H1 (cell line): ENCODE measurements at regions not wholly inside any gene's neighbourhood (a gene's known extent, or its start where the extent isn't known, plus 50 kb on each side); places are given as distances from the start of the nearest gene placed in this dataset.

Experiments used
- CTCF ChIA-PET: fragments of 300-600 bp; sonication (Branson Sonifier 250); formaldehyde crosslinking; loops from one replicate; lab custom pipeline; 2021; ENCODE audit not compliant: partially characterized antibody; lab: Charles Lee
- POLR2A ChIA-PET: fragments of 300-600 bp; sonication (Branson Sonifier 250); formaldehyde crosslinking; loops from one replicate; lab custom pipeline; 2021; ENCODE audit warnings: inconsistent platforms; ENCODE audit not compliant: partially characterized antibody; lab: Charles Lee
- DNase-seq, 2 experiments: peaks; one replicate each; pipeline versions ENCODE4 v3.0.0 to v3.0.0-alpha.2; 2010 to 2022; ENCODE audit warnings: low spot score in 2 of 2, low read depth in 1 of 2, mixed read lengths in 1 of 2
- FAIRE-seq: peaks from 2 replicates; lab custom pipeline; 2011; peaks lifted over from hg19 to GRCh38; lab: Jason Lieb, UNC
- H2AFZ ChIP-seq: 2 replicates; pipeline ENCODE4 v1.8.1; 2012; ENCODE audit warnings: low read length, inconsistent platforms
- H2AK5ac ChIP-seq: 2 replicates; pipeline ENCODE4 v1.6.1; 2013; ENCODE audit warnings: low read depth, low read length
- H2BK120ac ChIP-seq: replicated peaks from 2 replicates; pipeline ENCODE3; 2013; ENCODE audit warnings: low read depth, low read length, inconsistent platforms
- H2BK12ac ChIP-seq: 2 replicates; pipeline ENCODE4 v1.6.1; 2013; ENCODE audit warnings: low read depth, low read length
- H2BK15ac ChIP-seq: 2 replicates; pipeline ENCODE4 v1.6.1; 2013; ENCODE audit warnings: low read length
- H2BK20ac ChIP-seq: 2 replicates; pipeline ENCODE4 v1.6.1; 2013; ENCODE audit warnings: low read length
- H2BK5ac ChIP-seq: 2 replicates; pipeline ENCODE4 v1.6.1; 2013; ENCODE audit warnings: low read depth, low read length
- H3K14ac ChIP-seq: 2 replicates; pipeline ENCODE4 v1.6.1; 2013; ENCODE audit warnings: inconsistent platforms; ENCODE audit not compliant: insufficient read length
- H3K18ac ChIP-seq: 2 replicates; pipeline ENCODE4 v1.6.1; 2013; ENCODE audit warnings: low read length; ENCODE audit errors: extremely low read depth
- H3K23ac ChIP-seq: 2 replicates; pipeline ENCODE4 v1.6.1; 2013; ENCODE audit warnings: inconsistent platforms; ENCODE audit not compliant: insufficient read length
- H3K23me2 ChIP-seq: 2 replicates; pipeline ENCODE4 v1.6.1; 2013; ENCODE audit warnings: low read depth, low read length
- H3K27ac ChIP-seq: 2 replicates; pipeline ENCODE4 v1.6.1; 2011; ENCODE audit warnings: low read depth, low read length, inconsistent platforms
- H3K27me3 ChIP-seq, 4 experiments: replicated peaks in 1 of 4; 1 replicate in 1 of 4; 2 replicates in 3 of 4; pipeline versions ENCODE4 v1.6.1 to v1.8.1; 2011 to 2013; ENCODE audit warnings: low read length in 3 of 4, mild to moderate bottlenecking in 3 of 4, inconsistent platforms in 2 of 4, mixed read lengths in 2 of 4, moderate library complexity in 1 of 4; ENCODE audit not compliant: control insufficient read depth in 3 of 4, insufficient read depth in 3 of 4; ENCODE audit errors: extremely low read depth in 1 of 4
- H3K36me3 ChIP-seq, 4 experiments: 2 replicates each; pipeline versions ENCODE4 v1.6.1 to v1.8.1; 2011 to 2013; ENCODE audit warnings: mild to moderate bottlenecking in 4 of 4, low read length in 3 of 4, moderate library complexity in 2 of 4, control low read depth in 1 of 4, inconsistent platforms in 1 of 4; ENCODE audit not compliant: insufficient read depth in 4 of 4, control insufficient read depth in 2 of 4
- H3K4ac ChIP-seq: replicated peaks from 2 replicates; pipeline ENCODE3; 2013; ENCODE audit warnings: low read length, low read depth, mixed read lengths, inconsistent platforms; ENCODE audit not compliant: insufficient read length
- H3K4me1 ChIP-seq, 4 experiments: replicated peaks in 1 of 4; 1 replicate in 1 of 4; 2 replicates in 3 of 4; pipeline versions ENCODE4 v1.6.1 to v1.8.1; 2011 to 2013; ENCODE audit warnings: low read length in 3 of 4, inconsistent platforms in 2 of 4, mixed read lengths in 1 of 4; ENCODE audit not compliant: insufficient read depth in 4 of 4, control insufficient read depth in 3 of 4
- H3K4me2 ChIP-seq, 2 experiments: 2 replicates each; pipeline versions ENCODE4 v1.6.1 to v1.8.1; 2011 to 2013; ENCODE audit warnings: low read depth in 2 of 2, low read length in 2 of 2, control low read depth in 1 of 2, inconsistent platforms in 1 of 2, mild to moderate bottlenecking in 1 of 2; ENCODE audit not compliant: insufficient read depth in 1 of 2
- H3K4me3 ChIP-seq, 4 experiments: fragments of 200-600, 300-600 bp in 1 of 4; sonication (generic), shearing (Covaris generic), sonication (Bioruptor Twin) in 1 of 4; 2 replicates each; pipeline versions ENCODE4 v1.5.1 to v1.8.1; 2011 to 2016; ENCODE audit warnings: low read length in 4 of 4, low read depth in 3 of 4, control low read depth in 2 of 4, inconsistent platforms in 2 of 4, mild to moderate bottlenecking in 2 of 4, mixed read lengths in 1 of 4, moderate library complexity in 1 of 4; ENCODE audit not compliant: insufficient read depth in 2 of 4; ENCODE audit errors: extremely low read depth in 1 of 4
- H3K56ac ChIP-seq: replicated peaks from 2 replicates; pipeline ENCODE3; 2013; ENCODE audit warnings: low read depth, mild to moderate bottlenecking, mixed read lengths, low read length, inconsistent platforms; ENCODE audit not compliant: insufficient read length
- H3K79me1 ChIP-seq: 2 replicates; pipeline ENCODE4 v1.6.1; 2013; ENCODE audit warnings: low read depth, low read length, control low read depth
- H3K79me2 ChIP-seq, 2 experiments: 2 replicates each; pipeline versions ENCODE4 v1.6.1 to v1.8.1; 2012 to 2013; ENCODE audit warnings: low read length in 2 of 2, mild to moderate bottlenecking in 2 of 2, inconsistent platforms in 1 of 2; ENCODE audit not compliant: insufficient read depth in 2 of 2, control insufficient read depth in 1 of 2
- H3K9ac ChIP-seq, 4 experiments: replicated peaks in 1 of 4; 1 replicate in 1 of 4; 2 replicates in 3 of 4; pipeline versions ENCODE4 v1.6.1 to v1.8.1; 2011 to 2013; ENCODE audit warnings: low read depth in 3 of 4, low read length in 3 of 4, control low read depth in 2 of 4, mild to moderate bottlenecking in 2 of 4, moderate library complexity in 2 of 4, inconsistent platforms in 1 of 4; ENCODE audit errors: extremely low read depth in 1 of 4
- H3K9me3 ChIP-seq, 2 experiments: 2 replicates each; pipeline versions ENCODE4 v1.6.1 to v1.8.1; 2012 to 2013; ENCODE audit warnings: mild to moderate bottlenecking in 2 of 2, moderate library complexity in 2 of 2, control low read depth in 1 of 2, inconsistent platforms in 1 of 2, low read depth in 1 of 2, low read length in 1 of 2, mixed read lengths in 1 of 2; ENCODE audit not compliant: insufficient read depth in 2 of 2
- H4K20me1 ChIP-seq, 2 experiments: replicated peaks in 1 of 2; 2 replicates each; pipeline versions ENCODE3 to v1.8.1; 2011 to 2013; ENCODE audit warnings: inconsistent platforms in 2 of 2, low read length in 2 of 2, mild to moderate bottlenecking in 1 of 2; ENCODE audit not compliant: insufficient read depth in 2 of 2, control insufficient read depth in 1 of 2
- H4K5ac ChIP-seq: 2 replicates; pipeline ENCODE4 v1.6.1; 2013; ENCODE audit warnings: low read length, low read depth, mixed read lengths, inconsistent platforms; ENCODE audit not compliant: insufficient read length
- H4K8ac ChIP-seq: 2 replicates; pipeline ENCODE4 v1.8.0; 2013; ENCODE audit warnings: mild to moderate bottlenecking, moderate library complexity, low read length, inconsistent platforms; ENCODE audit not compliant: insufficient read depth; ENCODE audit errors: extremely low read depth
- H4K91ac ChIP-seq: replicated peaks from 2 replicates; pipeline ENCODE3; 2013; ENCODE audit warnings: low read length, mixed read lengths, inconsistent platforms; ENCODE audit not compliant: insufficient read length
- CTBP2 ChIP-seq: IDR thresholded peaks from 2 replicates; pipeline ENCODE4 v1.7.0; 2011; ENCODE audit warnings: borderline replicate concordance, mild to moderate bottlenecking, moderate library complexity, mixed read lengths, low read length; ENCODE audit not compliant: insufficient read depth, insufficient read length
- CTCF ChIP-seq, 3 experiments: IDR thresholded peaks; 1 replicate in 2 of 3; 2 replicates in 1 of 3; pipeline versions ENCODE4 v1.5.1 to v1.6.1; 2011; ENCODE audit warnings: low read length in 3 of 3, mild to moderate bottlenecking in 3 of 3, inconsistent platforms in 2 of 3, low read depth in 1 of 3, moderate library complexity in 1 of 3; ENCODE audit not compliant: insufficient read depth in 1 of 3; ENCODE audit errors: control extremely low read depth in 1 of 3
- EGR1 ChIP-seq: IDR thresholded peaks from 2 replicates; pipeline ENCODE4 v1.6.1; 2011; ENCODE audit warnings: low read depth, low read length, borderline replicate concordance
- HDAC2 ChIP-seq, 2 experiments: fragments of 300-600 bp in 1 of 2; sonication (generic) in 1 of 2; IDR thresholded peaks; 2 replicates each; pipeline ENCODE4 v1.6.1; 2011 to 2012; ENCODE audit warnings: low read depth in 2 of 2, low read length in 2 of 2, mild to moderate bottlenecking in 2 of 2, moderate library complexity in 2 of 2, borderline replicate concordance in 1 of 2, inconsistent platforms in 1 of 2
- TEAD4 ChIP-seq: IDR thresholded peaks from 2 replicates; pipeline ENCODE4 v1.6.1; 2012; ENCODE audit warnings: low read depth, low read length, inconsistent platforms, mixed read lengths

- H2BK12ac ChIP-seq: no peak overlapping the region
- no peaks in the 10 kb centered on the region for H3K23me2 ChIP-seq
- H3K4me1 ChIP-seq: no peaks in the 10 kb centered on the region
- H3K18ac ChIP-seq: no peak overlapping the region
- no peak overlapping the region for H2BK120ac ChIP-seq
- H3K4me2 ChIP-seq: no peak overlapping the region
- H3K23ac ChIP-seq: no peak overlapping the region
- no peaks in the 10 kb centered on the region for H3K79me1 ChIP-seq
- no peaks in the 10 kb centered on the region for H3K9me3 ChIP-seq
- no peak overlapping the region for H2AK5ac ChIP-seq
- H3K9ac ChIP-seq: no peak overlapping the region
- no peak overlapping the region for H3K27ac ChIP-seq
- no peak for FAIRE-seq
- no peak overlapping the region for H3K4me3 ChIP-seq
- H2BK15ac ChIP-seq: no peak overlapping the region
- no peaks in the 10 kb centered on the region for H3K36me3 ChIP-seq
- H4K5ac ChIP-seq: no peak overlapping the region
- ChIA-PET CTCF (no interaction called here), POLR2A (no interaction called here)
- H3K79me2 ChIP-seq: no peaks in the 10 kb centered on the region
- DNase-seq: no peak
- H3K56ac ChIP-seq: no peak overlapping the region
- H3K4ac ChIP-seq: no peak overlapping the region
- no peaks in the 10 kb centered on the region for H4K20me1 ChIP-seq
- H2BK20ac ChIP-seq: no peak overlapping the region
- H2BK5ac ChIP-seq: no peak overlapping the region
- H3K27me3 ChIP-seq: no peaks in the 10 kb centered on the region
- no peak overlapping the region for H3K14ac ChIP-seq
- no peak overlapping the region for H4K8ac ChIP-seq
- H2AFZ ChIP-seq: no peak overlapping the region
- H4K91ac ChIP-seq: no peak overlapping the region
- no peak for TF ChIP-seq TEAD4
- TF ChIP-seq CTCF (IDR thresholded peaks at IDR 0.05; ENCODE audit: control extremely low read depth in 1 of 3, insufficient read depth in 1 of 3, low read depth in 1 of 3, low read length in 3 of 3): no peak
- TF ChIP-seq HDAC2 (IDR thresholded peaks at IDR 0.05; ENCODE audit: borderline replicate concordance in 1 of 2, low read depth in 2 of 2, low read length in 2 of 2): no peak
- no peak for TF ChIP-seq CTBP2
- TF ChIP-seq EGR1: no peak
These were observed 60.5 kb upstream of the PRMT6 start for GRCh38 chr1:106995970-106996369.
